Stomach (tissue), 8 donors: ENCODE measurements at regions not wholly inside any gene's neighbourhood (a gene's known extent, or its start where the extent isn't known, plus 50 kb on each side); places are given as distances from the start of the nearest gene placed in this dataset.

ENCODE experiments used
- DNase-seq, 2 donors: peaks; one replicate each; pipeline versions ENCODE4 v3.0.0 to v3.0.0-alpha.2; 2013 to 2019
- H3K27ac ChIP-seq, 5 donors: fragments of 200-600 bp in 4 of 5; sonication (generic) in 4 of 5; one replicate each; pipeline ENCODE4 v1.5.1; 2013 to 2019; ENCODE audit warnings: mild to moderate bottlenecking in 1 of 5, moderate library complexity in 1 of 5
- H3K27me3 ChIP-seq, 3 donors: fragments of 200-600 bp; sonication (generic); one replicate each; pipeline ENCODE4 v1.5.1; 2017 to 2019; ENCODE audit warnings: mixed run types in 1 of 3
- H3K36me3 ChIP-seq, 4 donors: fragments of 200-600 bp; sonication (generic); 1 replicate in 3 of 4; 2 replicates in 1 of 4; pipeline ENCODE4 v1.5.1; 2016 to 2019
- H3K4me1 ChIP-seq, 4 donors: fragments of 200-600 bp; sonication (generic); one replicate each; pipeline ENCODE4 v1.5.1; 2016 to 2019
- H3K4me3 ChIP-seq, 4 donors: fragments of 200-600 bp; sonication (generic) in 3 of 4; one replicate each; pipeline ENCODE4 v1.5.1; 2016 to 2019; ENCODE audit warnings: mild to moderate bottlenecking in 1 of 4
- H3K9me3 ChIP-seq, 4 donors: fragments of 200-600 bp; sonication (generic); one replicate each; pipeline ENCODE4 v1.5.1; 2016 to 2019
- CTCF ChIP-seq, 7 experiments: fragments of 450-650 bp in 4 of 7; fragments of 200-600 bp in 3 of 7; sonication (generic) in 3 of 7; IDR thresholded peaks; one replicate each; pipeline ENCODE4 v1.5.1; 2016 to 2019; ENCODE audit warnings: antibody characterized with exemption in 7 of 7, control low read depth in 2 of 7, mild to moderate bottlenecking in 1 of 7
- EP300 ChIP-seq: sonication (generic); formaldehyde crosslinking; IDR thresholded peaks from one replicate; pipeline ENCODE4 v1.6.1; 2017; ENCODE audit warnings: antibody characterized with exemption
- POLR2A ChIP-seq, 4 donors: fragments of 450-650 bp; IDR thresholded peaks; one replicate each; pipeline ENCODE4 v1.6.1; 2016; ENCODE audit warnings: antibody characterized with exemption in 4 of 4, control low read depth in 2 of 4, mild to moderate bottlenecking in 1 of 4, moderate library complexity in 1 of 4
- POLR2AphosphoS5 ChIP-seq, 3 donors: sonication (generic); formaldehyde crosslinking; IDR thresholded peaks; one replicate each; pipeline ENCODE4 v1.6.1; 2016; ENCODE audit warnings: antibody characterized with exemption in 3 of 3
- WGBS, 5 donors: extraction: QIAGEN DNeasy Blood & Tissue Kit in 3 of 5; methylation state at CpG; one replicate each; pipeline versions ENCODE4 v1.1.5 to v1.1.7; 2013 to 2018; 5-methylcytosine and 5-hydroxymethylcytosine counted together
- intact Hi-C: fragments of 100-400 bp; cut with DNase I; formaldehyde crosslinking; loops from one replicate; pipeline ENCODE4 v1.15.1; 2023; ENCODE audit warnings: low total_unique reads
- donor health status: healthy with polysubstance abuse.
- donor health status: Bipolar disorder and iron deficiency.
- donor health status: healthy.

GRCh38 chr18:10239103-10239502 is 215.3 kb upstream of the APCDD1 start:
- H3K4me3 ChIP-seq = no peak overlapping the region
- intact Hi-C loops = no loop called here
- peak; percentile 60 to 79 for DNase-seq
- H3K9me3 ChIP-seq = no peaks in the 10 kb centered on the region
- no peak overlapping the region for H3K27ac ChIP-seq
- H3K27me3 ChIP-seq = no peaks in the 10 kb centered on the region
- no peaks in the 10 kb centered on the region for H3K36me3 ChIP-seq
- TF ChIP-seq EP300 (no peak), POLR2AphosphoS5 (IDR thresholded peaks at IDR 0.05) (no peak), POLR2A (IDR thresholded peaks at IDR 0.05) (no peak), CTCF (IDR thresholded peaks at IDR 0.05) (no peak)
- WGBS, 5 donors = 30 to 43% (median 32%) methylated on average over 11 of the region's 11 CpGs
- H3K4me1 ChIP-seq = peaks cover 17 to 45% (median 42%) of the 10 kb centered on the region in 4 donors

DNA sequence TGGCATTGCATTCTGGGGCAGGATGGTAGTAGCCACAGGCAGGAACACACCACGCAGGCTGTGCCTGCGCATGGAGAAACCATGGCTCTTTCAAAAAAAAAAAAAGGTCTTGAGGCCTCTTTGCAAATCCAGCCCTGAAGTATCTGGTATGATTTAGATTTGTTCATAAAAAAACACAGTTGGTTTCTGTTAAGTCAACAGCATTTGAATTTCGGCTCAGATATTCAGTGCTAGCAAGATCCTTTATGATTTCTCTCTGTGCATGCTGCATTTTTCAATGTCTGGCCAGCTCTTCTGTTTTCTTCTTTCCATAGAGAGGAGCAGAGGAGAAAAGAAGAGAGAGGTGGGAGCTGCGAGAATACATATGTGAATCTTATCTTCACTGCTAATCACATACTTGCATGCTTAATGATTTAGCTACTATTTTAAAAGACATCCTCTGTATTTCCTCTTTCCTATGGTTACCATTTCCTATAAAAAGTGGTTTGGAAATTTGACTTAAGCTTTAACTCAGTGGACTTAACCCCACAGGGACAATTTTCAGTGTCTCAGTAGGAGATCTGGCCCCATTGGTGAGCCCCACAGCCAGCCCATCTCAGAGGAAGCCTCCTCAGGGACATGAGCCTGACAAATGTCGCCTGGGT is 214.3 kb upstream of the APCDD1 start:
- intact Hi-C loops = no loop called here
- Histone ChIP-seq H3K27ac (no peak overlapping the region), H3K27me3 (no peaks in the 10 kb centered on the region), H3K4me3 (no peak overlapping the region), H3K4me1 (peaks cover 25 to 47% (median 42%) of the 10 kb centered on the region in 4 donors), H3K36me3 (no peaks in the 10 kb centered on the region), H3K9me3 (no peaks in the 10 kb centered on the region)
- WGBS, 5 donors = 74 to 89% (median 86%) methylated on average over 5 of the region's 5 CpGs
- TF ChIP-seq POLR2AphosphoS5 (IDR thresholded peaks at IDR 0.05) = no peak
- no peak for TF ChIP-seq EP300
- TF ChIP-seq CTCF (IDR thresholded peaks at IDR 0.05) = no peak
- TF ChIP-seq POLR2A (IDR thresholded peaks at IDR 0.05) = no peak
- DNase-seq = no peak

DNA sequence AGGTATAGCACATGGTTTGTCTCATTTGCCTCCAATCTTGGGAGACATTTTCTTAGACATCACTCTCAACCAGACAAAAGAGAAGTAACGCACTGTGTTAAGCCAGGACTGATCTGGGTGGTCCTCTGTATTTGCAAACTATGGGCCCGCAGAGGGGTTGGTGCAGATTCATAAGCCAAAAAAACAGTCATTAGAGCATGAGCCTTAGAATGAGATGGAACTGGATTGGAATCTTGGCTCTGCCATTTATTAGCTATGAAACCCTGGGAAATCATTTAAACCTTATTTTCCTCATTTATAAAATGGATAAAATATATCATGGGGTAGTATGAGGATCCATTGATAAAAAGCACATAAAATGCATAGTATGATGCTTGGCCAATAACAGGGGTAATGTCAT is 213.5 kb upstream of the APCDD1 start:
- Histone ChIP-seq H3K27me3 (no peaks in the 10 kb centered on the region), H3K9me3 (no peaks in the 10 kb centered on the region), H3K4me1 (peaks cover 25 to 47% (median 37%) of the 10 kb centered on the region in 4 donors), H3K27ac (no peak overlapping the region), H3K36me3 (no peaks in the 10 kb centered on the region), H3K4me3 (no peak overlapping the region)
- intact Hi-C loops = no loop called here
- 86 to 97% (median 95%) methylated on average over 2 of the region's 2 CpGs for WGBS, 5 donors
- no peak for DNase-seq
- TF ChIP-seq EP300 (no peak), POLR2A (IDR thresholded peaks at IDR 0.05) (no peak), POLR2AphosphoS5 (IDR thresholded peaks at IDR 0.05) (no peak)

- Histone ChIP-seq H3K27ac (no peak overlapping the region), H3K4me1 (peaks cover 25 to 47% (median 37%) of the 10 kb centered on the region in 4 donors), H3K4me3 (no peak overlapping the region), H3K9me3 (no peaks in the 10 kb centered on the region), H3K27me3 (no peaks in the 10 kb centered on the region), H3K36me3 (no peaks in the 10 kb centered on the region)
- intact Hi-C loops = no loop called here
- no peak for DNase-seq
- no peak for TF ChIP-seq POLR2AphosphoS5 (IDR thresholded peaks at IDR 0.05)
- TF ChIP-seq CTCF (IDR thresholded peaks at IDR 0.05) = no peak
- no peak for TF ChIP-seq EP300
- no peak for TF ChIP-seq POLR2A (IDR thresholded peaks at IDR 0.05)
- 5 to 23% (median 16%) methylated on average over 1 of the region's 1 CpG for WGBS, 5 donors
Measured at GRCh38 chr18:10241579-10241978, 212.9 kb upstream of the APCDD1 start.
